ENCODE measurements at regions not wholly inside any gene's neighbourhood (a gene's known extent, or its start where the extent isn't known, plus 50 kb on each side); places are given as distances from the start of the nearest gene placed in this dataset.

DNA sequence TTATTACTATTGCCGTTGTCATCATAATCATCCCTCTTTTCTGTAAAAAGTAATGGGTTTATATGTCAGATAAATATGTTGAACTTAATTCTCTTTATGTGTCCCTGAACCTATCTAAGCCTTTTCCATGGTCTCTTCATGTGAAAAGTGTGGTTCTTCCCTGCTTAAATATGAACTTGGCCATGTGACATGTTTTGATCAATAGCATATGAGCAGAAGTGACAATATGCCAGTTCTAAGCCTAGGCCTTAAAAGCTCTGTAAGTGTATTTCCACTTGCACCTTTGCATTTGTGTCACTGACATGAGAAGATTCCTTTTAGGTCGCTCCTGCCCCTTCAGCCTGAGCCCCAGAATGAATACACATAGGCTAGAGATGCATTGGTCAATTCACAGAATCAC lies 188.4 kb upstream of the CCN2 start:
- no peaks in the 10 kb centered on the region for H3K36me3 ChIP-seq
- no peaks in the 10 kb centered on the region for H3K4me1 ChIP-seq (replicated peaks)
- WGBS = 100% methylated on average over 2 of the region's 2 CpGs
- TF ChIP-seq POLR2A (IDR thresholded peaks at IDR 0.05) = no peak
- TF ChIP-seq, protein P1, sequence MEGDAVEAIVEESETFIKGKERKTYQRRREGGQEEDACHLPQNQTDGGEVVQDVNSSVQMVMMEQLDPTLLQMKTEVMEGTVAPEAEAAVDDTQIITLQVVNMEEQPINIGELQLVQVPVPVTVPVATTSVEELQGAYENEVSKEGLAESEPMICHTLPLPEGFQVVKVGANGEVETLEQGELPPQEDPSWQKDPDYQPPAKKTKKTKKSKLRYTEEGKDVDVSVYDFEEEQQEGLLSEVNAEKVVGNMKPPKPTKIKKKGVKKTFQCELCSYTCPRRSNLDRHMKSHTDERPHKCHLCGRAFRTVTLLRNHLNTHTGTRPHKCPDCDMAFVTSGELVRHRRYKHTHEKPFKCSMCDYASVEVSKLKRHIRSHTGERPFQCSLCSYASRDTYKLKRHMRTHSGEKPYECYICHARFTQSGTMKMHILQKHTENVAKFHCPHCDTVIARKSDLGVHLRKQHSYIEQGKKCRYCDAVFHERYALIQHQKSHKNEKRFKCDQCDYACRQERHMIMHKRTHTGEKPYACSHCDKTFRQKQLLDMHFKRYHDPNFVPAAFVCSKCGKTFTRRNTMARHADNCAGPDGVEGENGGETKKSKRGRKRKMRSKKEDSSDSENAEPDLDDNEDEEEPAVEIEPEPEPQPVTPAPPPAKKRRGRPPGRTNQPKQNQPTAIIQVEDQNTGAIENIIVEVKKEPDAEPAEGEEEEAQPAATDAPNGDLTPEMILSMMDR (IDR thresholded peaks at IDR 0.05) = no peak
- no peak for TF ChIP-seq POLR2AphosphoS5 (IDR thresholded peaks at IDR 0.05)
- no peaks in the 10 kb centered on the region for H3K9me3 ChIP-seq
- H3K27ac ChIP-seq = no peak overlapping the region
- H3K4me3 ChIP-seq = no peak overlapping the region
- intact Hi-C loops (cut with DNase I) = loop anchor here (10.0 kb wide), 1 partner anchor 185 kb away; the partner anchor contains the start of gene CCN2
- H3K27me3 ChIP-seq (replicated peaks; ENCODE audit: insufficient read depth) = no peaks in the 10 kb centered on the region
- DNase-seq (ENCODE audit: low spot score) = no peak

DNA sequence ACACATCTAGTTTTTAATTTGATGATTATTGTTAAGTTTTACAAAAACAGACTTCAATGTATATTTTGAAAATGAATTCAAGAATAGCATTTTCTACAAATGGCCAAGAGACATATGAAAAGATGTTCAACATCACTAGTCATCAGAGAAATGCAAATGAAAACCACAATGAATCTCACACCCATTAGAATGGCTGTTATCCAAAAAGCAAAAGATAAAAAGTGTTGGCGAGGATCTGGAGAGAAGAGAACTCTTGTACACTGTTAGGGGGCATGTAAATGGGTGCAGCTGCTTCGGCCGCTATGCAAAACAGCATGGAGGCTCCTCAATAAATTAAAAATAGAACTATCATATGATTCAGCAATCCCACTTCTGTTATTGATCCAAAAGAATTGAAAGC lies 185.8 kb upstream of the CCN2 start:
- Histone ChIP-seq H3K36me3 (no peaks in the 10 kb centered on the region), H3K9me3 (no peaks in the 10 kb centered on the region), H3K4me1 (replicated peaks) (no peaks in the 10 kb centered on the region), H3K27ac (no peak overlapping the region), H3K27me3 (replicated peaks; ENCODE audit: insufficient read depth) (no peaks in the 10 kb centered on the region), H3K4me3 (no peak overlapping the region)
- no peak for DNase-seq (ENCODE audit: low spot score)
- intact Hi-C loops (cut with DNase I) = loop anchor here (10.0 kb wide), 1 partner anchor 182 kb away; the partner anchor contains the start of gene CCN2
- 96% methylated on average over 3 of the region's 3 CpGs for WGBS
- TF ChIP-seq, protein P1 (IDR thresholded peaks at IDR 0.05) = no peak
- TF ChIP-seq POLR2AphosphoS5 (IDR thresholded peaks at IDR 0.05) (no peak), POLR2A (IDR thresholded peaks at IDR 0.05) (no peak)

DNA sequence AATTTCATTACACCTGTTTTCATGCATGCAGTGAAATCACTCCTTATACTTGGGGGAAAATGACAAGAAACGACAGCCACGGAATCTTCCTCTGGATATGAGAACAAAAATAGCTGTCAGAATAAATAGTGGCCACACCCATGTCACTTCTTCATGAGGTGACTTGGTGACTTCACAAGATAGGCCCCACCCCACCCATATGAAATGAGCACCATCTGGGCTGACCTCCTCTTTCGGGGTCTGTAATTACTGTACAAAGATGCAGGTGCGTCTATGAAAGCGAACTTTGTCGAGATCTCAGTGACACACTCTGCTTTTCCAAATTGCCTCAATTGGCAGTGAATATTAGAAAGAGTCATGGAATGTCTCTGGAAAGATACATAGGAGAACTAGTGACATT lies 184.2 kb upstream of the CCN2 start:
- Histone ChIP-seq H3K36me3 (no peaks in the 10 kb centered on the region), H3K4me3 (no peak overlapping the region), H3K27me3 (replicated peaks; ENCODE audit: insufficient read depth) (no peaks in the 10 kb centered on the region), H3K4me1 (replicated peaks) (no peaks in the 10 kb centered on the region), H3K27ac (no peak overlapping the region), H3K9me3 (no peaks in the 10 kb centered on the region)
- WGBS = 86% methylated on average over 6 of the region's 6 CpGs
- DNase-seq (ENCODE audit: low spot score) = no peak
- TF ChIP-seq, protein P1 (IDR thresholded peaks at IDR 0.05) = no peak
- no peak for TF ChIP-seq POLR2A (IDR thresholded peaks at IDR 0.05)
- no peak for TF ChIP-seq POLR2AphosphoS5 (IDR thresholded peaks at IDR 0.05)
- intact Hi-C loops (cut with DNase I) = loop anchor here (10.0 kb wide), 1 partner anchor 181 kb away; the partner anchor contains the start of gene CCN2

DNA sequence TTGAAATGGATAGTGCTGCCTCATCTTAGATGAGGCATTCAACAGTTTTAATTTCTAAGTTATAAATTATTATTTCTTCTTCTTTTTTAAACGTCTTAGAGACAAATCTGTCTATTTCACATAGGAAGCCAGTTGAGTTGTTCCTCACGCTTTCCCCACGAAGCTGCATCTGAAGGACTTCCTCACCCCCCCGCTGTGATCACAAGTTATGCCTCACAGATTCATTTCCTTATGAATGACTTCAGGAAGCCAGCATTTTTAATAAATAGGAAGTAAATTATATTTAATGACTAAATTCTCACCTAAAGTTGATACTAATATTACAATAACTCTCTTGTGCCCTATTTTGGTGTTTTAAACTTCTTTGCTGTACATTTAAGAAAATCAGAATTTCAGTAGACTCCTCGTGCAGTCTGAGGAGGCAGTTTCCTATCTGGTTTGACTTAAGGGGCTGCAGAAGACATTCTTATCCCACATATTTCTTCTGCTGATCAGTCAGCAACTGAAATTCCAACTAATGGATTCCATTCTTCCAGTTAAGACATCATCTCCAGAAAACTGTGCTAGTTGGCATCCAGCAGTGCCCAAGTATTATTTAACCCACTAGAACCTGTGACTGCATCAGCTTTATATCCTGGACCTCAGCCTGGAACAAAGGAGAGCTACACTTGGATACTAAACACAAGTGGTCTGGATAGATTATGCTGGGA lies 182.7 kb upstream of the CCN2 start:
- no peaks in the 10 kb centered on the region for H3K4me1 ChIP-seq (replicated peaks)
- no peaks in the 10 kb centered on the region for H3K27me3 ChIP-seq (replicated peaks; ENCODE audit: insufficient read depth)
- no peak overlapping the region for H3K27ac ChIP-seq
- H3K9me3 ChIP-seq = no peaks in the 10 kb centered on the region
- no peak for DNase-seq (ENCODE audit: low spot score)
- 74% methylated on average over 5 of the region's 5 CpGs for WGBS
- no peak overlapping the region for H3K4me3 ChIP-seq
- intact Hi-C loops (cut with DNase I) = loop anchor here (5.0 to 10.0 kb wide), 2 partner anchors 47 to 179 kb away; partner anchors contain the start of gene CCN2
- no peaks in the 10 kb centered on the region for H3K36me3 ChIP-seq
- TF ChIP-seq, protein P1 (IDR thresholded peaks at IDR 0.05) = no peak
- TF ChIP-seq POLR2AphosphoS5 (IDR thresholded peaks at IDR 0.05) (no peak), POLR2A (IDR thresholded peaks at IDR 0.05) (no peak)

Data from prostate gland (tissue), 2 donors.